GM23338 (cell line): ENCODE measurements at regions not wholly inside any gene's neighbourhood (a gene's known extent, or its start where the extent isn't known, plus 50 kb on each side); places are given as distances from the start of the nearest gene placed in this dataset.

Experiments
- ATAC-seq: fragments of 200-7000 bp; cut with Tn5 transposase; 3 replicates; pipeline ENCODE4 v1.9.1; 2020
- DNase-seq: peaks from one replicate; pipeline ENCODE4 v3.0.0-alpha.2; 2015; ENCODE audit warnings: low spot score
- H2AFZ ChIP-seq: fragments of 200-600 bp; sonication (generic); 2 replicates; pipeline ENCODE4 v1.8.0; 2016; ENCODE audit warnings: antibody characterized with exemption, mild to moderate bottlenecking, moderate library complexity
- H3F3A ChIP-seq: fragments of 200-600 bp; sonication (generic); replicated peaks from 2 replicates; pipeline ENCODE4 v1.8.0; 2017; ENCODE audit warnings: antibody characterized with exemption, mixed run types, low read depth
- H3K27ac ChIP-seq: fragments of 200-600 bp; sonication (generic); 2 replicates; pipeline ENCODE4 v1.6.1; 2016; ENCODE audit warnings: low read depth
- H3K27me3 ChIP-seq: fragments of 200-600 bp; sonication (generic); 2 replicates; pipeline ENCODE4 v1.8.0; 2016; ENCODE audit warnings: mild to moderate bottlenecking, mixed run types, moderate library complexity; ENCODE audit not compliant: insufficient read depth
- H3K36me3 ChIP-seq: fragments of 200-600 bp; sonication (generic); 2 replicates; pipeline ENCODE4 v1.8.0; 2016; ENCODE audit warnings: mild to moderate bottlenecking; ENCODE audit not compliant: insufficient read depth
- H3K4me1 ChIP-seq: fragments of 200-600 bp; sonication (generic); 2 replicates; pipeline ENCODE4 v1.8.0; 2016; ENCODE audit warnings: mild to moderate bottlenecking, moderate library complexity; ENCODE audit not compliant: insufficient read depth
- H3K4me2 ChIP-seq: fragments of 200-600 bp; sonication (generic); 2 replicates; pipeline ENCODE4 v1.7.1; 2017; ENCODE audit warnings: mixed run types
- H3K4me3 ChIP-seq: fragments of 200-600 bp; sonication (generic); 2 replicates; pipeline ENCODE4 v1.6.1; 2016; ENCODE audit warnings: mixed run types
- H3K79me2 ChIP-seq: fragments of 200-600 bp; sonication (generic); replicated peaks from 2 replicates; pipeline ENCODE4 v1.8.0; 2017; ENCODE audit warnings: mild to moderate bottlenecking; ENCODE audit not compliant: insufficient read depth
- H3K9me2 ChIP-seq: fragments of 200-600 bp; sonication (generic); 2 replicates; pipeline ENCODE4 v1.8.0; 2017; ENCODE audit not compliant: insufficient read depth
- H4K20me1 ChIP-seq: fragments of 200-600 bp; sonication (generic); replicated peaks from 2 replicates; pipeline ENCODE4 v1.8.0; 2017; ENCODE audit warnings: mild to moderate bottlenecking; ENCODE audit not compliant: insufficient read depth
- H3K27ac Mint-ChIP-seq: 2 replicates; pipeline ENCODE4 v1.8.0; 2020; ENCODE audit warnings: inconsistent platforms, mild to moderate bottlenecking, moderate library complexity, mixed read lengths
- H3K27me3 Mint-ChIP-seq: 3 replicates; pipeline ENCODE4 v1.8.0; 2022; ENCODE audit warnings: low read depth, mild to moderate bottlenecking, moderate library complexity, mixed read lengths, inconsistent platforms; ENCODE audit not compliant: insufficient read depth, poor library complexity
- H3K36me3 Mint-ChIP-seq: 3 replicates; pipeline ENCODE4 v1.8.0; 2021; ENCODE audit warnings: low read depth, mild to moderate bottlenecking, inconsistent platforms, moderate library complexity, mixed read lengths
- H3K4me1 Mint-ChIP-seq: 3 replicates; pipeline ENCODE4 v1.8.0; 2020; ENCODE audit warnings: mild to moderate bottlenecking, inconsistent platforms, mixed read lengths
- H3K4me3 Mint-ChIP-seq: 3 replicates; pipeline ENCODE4 v1.8.0; 2021; ENCODE audit warnings: moderate library complexity, mild to moderate bottlenecking, inconsistent platforms, mixed read lengths
- H3K9me3 Mint-ChIP-seq: 3 replicates; pipeline ENCODE4 v1.8.0; 2020; ENCODE audit warnings: moderate library complexity, mild to moderate bottlenecking, inconsistent platforms, mixed read lengths
- CREB1 ChIP-seq: fragments of 250-450 bp; sonication (Bioruptor Pico); IDR thresholded peaks from 2 replicates; pipeline ENCODE4 v1.5.0; 2020; ENCODE audit warnings: low read depth, mild to moderate bottlenecking, moderate library complexity
- JUNB ChIP-seq: IDR thresholded peaks from one replicate; pipeline ENCODE4 v1.6.1; 2016; ENCODE audit warnings: antibody characterized with exemption; ENCODE audit not compliant: unreplicated experiment
- NANOG ChIP-seq: IDR thresholded peaks from 2 replicates; pipeline ENCODE4 v1.6.1; 2016; ENCODE audit warnings: antibody characterized with exemption, borderline replicate concordance
- POLR2AphosphoS5 ChIP-seq: IDR thresholded peaks from 2 replicates; pipeline ENCODE4 v1.6.1; 2016; ENCODE audit warnings: antibody characterized with exemption, low read depth
- STAT1 ChIP-seq: IDR thresholded peaks from one replicate; pipeline ENCODE4 v1.6.1; 2016; ENCODE audit warnings: antibody characterized with exemption; ENCODE audit not compliant: unreplicated experiment
- ZNF114 ChIP-seq: fragments of 250-450 bp; sonication (Bioruptor Pico); IDR thresholded peaks from 2 replicates; pipeline ENCODE4 v1.5.0; 2020; ENCODE audit warnings: mild to moderate bottlenecking, moderate library complexity
- ZNF331 ChIP-seq: fragments of 250-450 bp; sonication (Bioruptor Pico); IDR thresholded peaks from 2 replicates; pipeline ENCODE4 v1.5.0; 2020; ENCODE audit warnings: low read depth, mild to moderate bottlenecking, moderate library complexity
- TF ChIP-seq, protein P1 (sequence below), 2 experiments: fragments of 200-600 bp in 1 of 2; sonication (generic) in 1 of 2; conservative IDR thresholded peaks; 2 replicates each; pipeline versions ENCODE4 v1.5.1 to v1.6.1; 2016 to 2017; ENCODE audit warnings: antibody characterized with exemption in 2 of 2, low read depth in 2 of 2, mild to moderate bottlenecking in 2 of 2, moderate library complexity in 1 of 2
- TF ChIP-seq, protein P2 (sequence below): fragments of 250-450 bp; sonication (Bioruptor Pico); IDR thresholded peaks from 2 replicates; pipeline ENCODE4 v1.5.0; 2020; ENCODE audit warnings: mild to moderate bottlenecking, moderate library complexity
- TF ChIP-seq, protein P3 (sequence below): IDR thresholded peaks from 2 replicates; pipeline ENCODE4 v1.6.1; 2016; ENCODE audit warnings: antibody characterized with exemption

DNA sequence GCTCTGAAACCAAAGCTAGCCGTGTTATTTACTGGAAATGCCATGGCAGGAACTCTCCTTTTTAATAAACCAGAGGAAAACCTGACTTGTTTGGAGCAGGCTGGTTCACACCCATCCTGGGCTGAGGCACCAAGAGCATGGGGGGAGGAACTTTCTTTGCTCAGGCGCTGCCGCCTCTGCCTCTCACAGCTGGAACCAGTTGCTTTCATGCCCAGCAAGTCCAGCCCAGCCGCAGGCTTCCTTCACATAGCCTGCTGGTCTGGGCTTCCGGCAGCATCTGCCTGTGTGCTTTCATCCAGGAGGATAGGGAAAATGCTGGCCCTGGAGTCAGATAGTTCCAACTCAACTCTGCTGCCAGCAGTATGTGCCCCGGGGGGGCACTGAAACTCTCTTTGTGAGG, 88.1 kb upstream of the ASIC2 start (continued):
- TF ChIP-seq, protein P1, sequence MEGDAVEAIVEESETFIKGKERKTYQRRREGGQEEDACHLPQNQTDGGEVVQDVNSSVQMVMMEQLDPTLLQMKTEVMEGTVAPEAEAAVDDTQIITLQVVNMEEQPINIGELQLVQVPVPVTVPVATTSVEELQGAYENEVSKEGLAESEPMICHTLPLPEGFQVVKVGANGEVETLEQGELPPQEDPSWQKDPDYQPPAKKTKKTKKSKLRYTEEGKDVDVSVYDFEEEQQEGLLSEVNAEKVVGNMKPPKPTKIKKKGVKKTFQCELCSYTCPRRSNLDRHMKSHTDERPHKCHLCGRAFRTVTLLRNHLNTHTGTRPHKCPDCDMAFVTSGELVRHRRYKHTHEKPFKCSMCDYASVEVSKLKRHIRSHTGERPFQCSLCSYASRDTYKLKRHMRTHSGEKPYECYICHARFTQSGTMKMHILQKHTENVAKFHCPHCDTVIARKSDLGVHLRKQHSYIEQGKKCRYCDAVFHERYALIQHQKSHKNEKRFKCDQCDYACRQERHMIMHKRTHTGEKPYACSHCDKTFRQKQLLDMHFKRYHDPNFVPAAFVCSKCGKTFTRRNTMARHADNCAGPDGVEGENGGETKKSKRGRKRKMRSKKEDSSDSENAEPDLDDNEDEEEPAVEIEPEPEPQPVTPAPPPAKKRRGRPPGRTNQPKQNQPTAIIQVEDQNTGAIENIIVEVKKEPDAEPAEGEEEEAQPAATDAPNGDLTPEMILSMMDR (conservative IDR thresholded peaks at IDR 0.05; ENCODE audit: low read depth in 2 of 2): no peak
- TF ChIP-seq, protein P2, sequence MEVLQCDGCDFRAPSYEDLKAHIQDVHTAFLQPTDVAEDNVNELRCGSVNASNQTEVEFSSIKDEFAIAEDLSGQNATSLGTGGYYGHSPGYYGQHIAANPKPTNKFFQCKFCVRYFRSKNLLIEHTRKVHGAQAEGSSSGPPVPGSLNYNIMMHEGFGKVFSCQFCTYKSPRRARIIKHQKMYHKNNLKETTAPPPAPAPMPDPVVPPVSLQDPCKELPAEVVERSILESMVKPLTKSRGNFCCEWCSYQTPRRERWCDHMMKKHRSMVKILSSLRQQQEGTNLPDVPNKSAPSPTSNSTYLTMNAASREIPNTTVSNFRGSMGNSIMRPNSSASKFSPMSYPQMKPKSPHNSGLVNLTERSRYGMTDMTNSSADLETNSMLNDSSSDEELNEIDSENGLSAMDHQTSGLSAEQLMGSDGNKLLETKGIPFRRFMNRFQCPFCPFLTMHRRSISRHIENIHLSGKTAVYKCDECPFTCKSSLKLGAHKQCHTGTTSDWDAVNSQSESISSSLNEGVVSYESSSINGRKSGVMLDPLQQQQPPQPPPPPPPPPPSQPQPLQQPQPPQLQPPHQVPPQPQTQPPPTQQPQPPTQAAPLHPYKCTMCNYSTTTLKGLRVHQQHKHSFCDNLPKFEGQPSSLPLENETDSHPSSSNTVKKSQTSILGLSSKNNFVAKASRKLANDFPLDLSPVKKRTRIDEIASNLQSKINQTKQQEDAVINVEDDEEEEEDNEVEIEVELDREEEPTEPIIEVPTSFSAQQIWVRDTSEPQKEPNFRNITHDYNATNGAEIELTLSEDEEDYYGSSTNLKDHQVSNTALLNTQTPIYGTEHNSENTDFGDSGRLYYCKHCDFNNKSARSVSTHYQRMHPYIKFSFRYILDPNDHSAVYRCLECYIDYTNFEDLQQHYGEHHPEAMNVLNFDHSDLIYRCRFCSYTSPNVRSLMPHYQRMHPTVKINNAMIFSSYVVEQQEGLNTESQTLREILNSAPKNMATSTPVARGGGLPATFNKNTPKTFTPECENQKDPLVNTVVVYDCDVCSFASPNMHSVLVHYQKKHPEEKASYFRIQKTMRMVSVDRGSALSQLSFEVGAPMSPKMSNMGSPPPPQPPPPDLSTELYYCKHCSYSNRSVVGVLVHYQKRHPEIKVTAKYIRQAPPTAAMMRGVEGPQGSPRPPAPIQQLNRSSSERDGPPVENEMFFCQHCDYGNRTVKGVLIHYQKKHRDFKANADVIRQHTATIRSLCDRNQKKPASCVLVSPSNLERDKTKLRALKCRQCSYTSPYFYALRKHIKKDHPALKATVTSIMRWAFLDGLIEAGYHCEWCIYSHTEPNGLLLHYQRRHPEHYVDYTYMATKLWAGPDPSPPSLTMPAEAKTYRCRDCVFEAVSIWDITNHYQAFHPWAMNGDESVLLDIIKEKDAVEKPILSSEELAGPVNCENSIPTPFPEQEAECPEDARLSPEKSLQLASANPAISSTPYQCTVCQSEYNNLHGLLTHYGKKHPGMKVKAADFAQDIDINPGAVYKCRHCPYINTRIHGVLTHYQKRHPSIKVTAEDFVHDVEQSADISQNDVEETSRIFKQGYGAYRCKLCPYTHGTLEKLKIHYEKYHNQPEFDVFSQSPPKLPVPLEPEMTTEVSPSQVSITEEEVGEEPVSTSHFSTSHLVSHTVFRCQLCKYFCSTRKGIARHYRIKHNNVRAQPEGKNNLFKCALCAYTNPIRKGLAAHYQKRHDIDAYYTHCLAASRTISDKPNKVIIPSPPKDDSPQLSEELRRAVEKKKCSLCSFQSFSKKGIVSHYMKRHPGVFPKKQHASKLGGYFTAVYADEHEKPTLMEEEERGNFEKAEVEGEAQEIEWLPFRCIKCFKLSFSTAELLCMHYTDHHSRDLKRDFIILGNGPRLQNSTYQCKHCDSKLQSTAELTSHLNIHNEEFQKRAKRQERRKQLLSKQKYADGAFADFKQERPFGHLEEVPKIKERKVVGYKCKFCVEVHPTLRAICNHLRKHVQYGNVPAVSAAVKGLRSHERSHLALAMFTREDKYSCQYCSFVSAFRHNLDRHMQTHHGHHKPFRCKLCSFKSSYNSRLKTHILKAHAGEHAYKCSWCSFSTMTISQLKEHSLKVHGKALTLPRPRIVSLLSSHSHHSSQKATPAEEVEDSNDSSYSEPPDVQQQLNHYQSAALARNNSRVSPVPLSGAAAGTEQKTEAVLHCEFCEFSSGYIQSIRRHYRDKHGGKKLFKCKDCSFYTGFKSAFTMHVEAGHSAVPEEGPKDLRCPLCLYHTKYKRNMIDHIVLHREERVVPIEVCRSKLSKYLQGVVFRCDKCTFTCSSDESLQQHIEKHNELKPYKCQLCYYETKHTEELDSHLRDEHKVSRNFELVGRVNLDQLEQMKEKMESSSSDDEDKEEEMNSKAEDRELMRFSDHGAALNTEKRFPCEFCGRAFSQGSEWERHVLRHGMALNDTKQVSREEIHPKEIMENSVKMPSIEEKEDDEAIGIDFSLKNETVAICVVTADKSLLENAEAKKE: no peak
- TF ChIP-seq ZNF331 (CRISPR knock-in tag): no peak

DNA sequence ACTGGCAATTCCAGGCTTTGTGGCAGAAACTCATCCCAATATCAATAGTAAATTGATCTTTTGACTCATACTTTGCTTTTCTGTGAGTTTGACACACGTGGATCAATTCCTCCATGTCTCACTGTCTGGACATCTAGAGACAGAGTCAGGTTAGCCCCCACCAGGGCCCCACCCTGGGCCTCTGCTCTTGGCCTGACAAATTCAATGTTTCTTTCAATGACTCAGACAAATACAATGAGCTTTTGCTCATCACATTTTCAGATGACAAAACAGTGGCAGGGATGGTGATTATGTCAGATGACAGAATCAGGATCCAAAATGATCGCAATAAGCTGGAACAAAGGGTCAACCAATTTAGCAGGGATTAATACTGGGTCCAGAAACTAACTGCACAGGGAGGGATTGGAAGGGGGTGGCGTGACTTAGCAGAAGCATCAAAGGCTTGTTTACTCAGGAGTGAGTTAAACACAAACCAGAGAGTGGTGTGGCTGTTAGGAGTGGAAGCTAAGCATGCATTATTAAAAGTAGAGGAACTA, 90.5 kb upstream of the ASIC2 start:
- H3K4me1 Mint-ChIP-seq: peaks cover 25% of the 10 kb centered on the region
- no peaks in the 10 kb centered on the region for H3K27me3 ChIP-seq
- no peak overlapping the region for H3K4me2 ChIP-seq
- no peaks in the 10 kb centered on the region for H4K20me1 ChIP-seq
- no peak for ATAC-seq
- no peak overlapping the region for H3K4me3 ChIP-seq
- no peaks in the 10 kb centered on the region for H3F3A ChIP-seq
- peaks cover 5% of the 10 kb centered on the region; the same call in 1 of the 2 replicates for H3K4me1 ChIP-seq
- H3K36me3 Mint-ChIP-seq: no peaks in the 10 kb centered on the region
- H3K27ac ChIP-seq: no peak overlapping the region
- H3K79me2 ChIP-seq: no peaks in the 10 kb centered on the region
- DNase-seq: no peak
- no peaks in the 10 kb centered on the region for H3K27me3 Mint-ChIP-seq
- H3K4me3 Mint-ChIP-seq: no peak overlapping the region
- H2AFZ ChIP-seq: no peak overlapping the region
- H3K9me2 ChIP-seq: no peaks in the 10 kb centered on the region
- H3K9me3 Mint-ChIP-seq: no peaks in the 10 kb centered on the region
- H3K36me3 ChIP-seq: no peaks in the 10 kb centered on the region
- no peak overlapping the region for H3K27ac Mint-ChIP-seq
- TF ChIP-seq STAT1: no peak
- TF ChIP-seq, protein P1 (conservative IDR thresholded peaks at IDR 0.05; ENCODE audit: low read depth in 2 of 2): no peak
- no peak for TF ChIP-seq ZNF114 (CRISPR knock-in tag)
- no peak for TF ChIP-seq NANOG
- TF ChIP-seq CREB1 (CRISPR knock-in tag): no peak
- no peak for TF ChIP-seq JUNB
- no peak for TF ChIP-seq POLR2AphosphoS5
- no peak for TF ChIP-seq ZNF331 (CRISPR knock-in tag)
- TF ChIP-seq, protein P3, sequence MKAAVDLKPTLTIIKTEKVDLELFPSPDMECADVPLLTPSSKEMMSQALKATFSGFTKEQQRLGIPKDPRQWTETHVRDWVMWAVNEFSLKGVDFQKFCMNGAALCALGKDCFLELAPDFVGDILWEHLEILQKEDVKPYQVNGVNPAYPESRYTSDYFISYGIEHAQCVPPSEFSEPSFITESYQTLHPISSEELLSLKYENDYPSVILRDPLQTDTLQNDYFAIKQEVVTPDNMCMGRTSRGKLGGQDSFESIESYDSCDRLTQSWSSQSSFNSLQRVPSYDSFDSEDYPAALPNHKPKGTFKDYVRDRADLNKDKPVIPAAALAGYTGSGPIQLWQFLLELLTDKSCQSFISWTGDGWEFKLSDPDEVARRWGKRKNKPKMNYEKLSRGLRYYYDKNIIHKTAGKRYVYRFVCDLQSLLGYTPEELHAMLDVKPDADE: no peak
